Trophoblast cell (in vitro differentiated cells and primary cell): ENCODE measurements at regions not wholly inside any gene's neighbourhood (a gene's known extent, or its start where the extent isn't known, plus 50 kb on each side); places are given as distances from the start of the nearest gene placed in this dataset.

ENCODE experiments used
- DNase-seq, 2 donors: peaks; one replicate each; pipeline ENCODE4 v3.0.0-alpha.2; 2016
- H2AFZ ChIP-seq: 2 replicates; pipeline ENCODE4 v1.6.1; 2013; ENCODE audit warnings: low read length, moderate library complexity, mild to moderate bottlenecking; ENCODE audit not compliant: insufficient read depth, poor library complexity
- H2AK5ac ChIP-seq: 2 replicates; pipeline ENCODE4 v1.6.1; 2013; ENCODE audit warnings: mild to moderate bottlenecking, low read length
- H2BK120ac ChIP-seq: 2 replicates; pipeline ENCODE4 v1.6.1; 2013; ENCODE audit warnings: low read length, mild to moderate bottlenecking, moderate library complexity; ENCODE audit not compliant: insufficient read depth, poor library complexity
- H2BK12ac ChIP-seq: 2 replicates; pipeline ENCODE4 v1.6.1; 2013; ENCODE audit warnings: mild to moderate bottlenecking, low read length, moderate library complexity
- H2BK5ac ChIP-seq: 2 replicates; pipeline ENCODE4 v1.6.1; 2013; ENCODE audit warnings: low read length, low read depth, moderate library complexity, mild to moderate bottlenecking; ENCODE audit not compliant: poor library complexity
- H3K14ac ChIP-seq: 2 replicates; pipeline ENCODE4 v1.6.1; 2013; ENCODE audit warnings: mild to moderate bottlenecking, low read length
- H3K18ac ChIP-seq: 2 replicates; pipeline ENCODE4 v1.6.1; 2013; ENCODE audit warnings: mild to moderate bottlenecking, low read length
- H3K23ac ChIP-seq: 2 replicates; pipeline ENCODE4 v1.6.1; 2013; ENCODE audit warnings: low read length
- H3K27ac ChIP-seq: 2 replicates; pipeline ENCODE4 v1.5.1; 2013; ENCODE audit warnings: low read depth, mild to moderate bottlenecking, inconsistent platforms, low read length, moderate library complexity
- H3K27me3 ChIP-seq: 2 replicates; pipeline ENCODE4 v1.6.1; 2013; ENCODE audit warnings: inconsistent platforms, mild to moderate bottlenecking, low read length, moderate library complexity; ENCODE audit not compliant: insufficient read depth
- H3K36me3 ChIP-seq, 2 experiments: 1 replicate in 1 of 2; 2 replicates in 1 of 2; pipeline ENCODE4 v1.6.1; 2013; ENCODE audit warnings: low read length in 2 of 2, mild to moderate bottlenecking in 2 of 2, moderate library complexity in 1 of 2; ENCODE audit not compliant: insufficient read depth in 2 of 2, control insufficient read depth in 1 of 2
- H3K4ac ChIP-seq: 2 replicates; pipeline ENCODE4 v1.6.1; 2013; ENCODE audit warnings: low read depth, mild to moderate bottlenecking, low read length, moderate library complexity
- H3K4me1 ChIP-seq, 2 experiments: 1 replicate in 1 of 2; 2 replicates in 1 of 2; pipeline ENCODE4 v1.6.1; 2013; ENCODE audit warnings: low read length in 2 of 2, mild to moderate bottlenecking in 2 of 2, moderate library complexity in 1 of 2; ENCODE audit not compliant: insufficient read depth in 2 of 2, control insufficient read depth in 1 of 2
- H3K4me2 ChIP-seq: 2 replicates; pipeline ENCODE4 v1.6.1; 2013; ENCODE audit warnings: inconsistent platforms, mild to moderate bottlenecking, low read length, moderate library complexity
- H3K4me3 ChIP-seq: 2 replicates; pipeline ENCODE4 v1.5.1; 2013; ENCODE audit warnings: mild to moderate bottlenecking, low read depth, low read length, inconsistent platforms
- H3K79me1 ChIP-seq: one replicate; pipeline ENCODE4 v1.6.1; 2013; ENCODE audit warnings: low read length
- H3K79me2 ChIP-seq: 2 replicates; pipeline ENCODE4 v1.6.1; 2013; ENCODE audit warnings: low read length, mild to moderate bottlenecking; ENCODE audit not compliant: control insufficient read depth, insufficient read depth, poor library complexity
- H3K9ac ChIP-seq: 2 replicates; pipeline ENCODE4 v1.6.1; 2013; ENCODE audit warnings: mild to moderate bottlenecking, low read length
- H3K9me3 ChIP-seq: 2 replicates; pipeline ENCODE4 v1.6.1; 2013; ENCODE audit warnings: low read depth, mild to moderate bottlenecking, control low read depth, inconsistent platforms, low read length; ENCODE audit not compliant: insufficient read depth
- H4K12ac ChIP-seq: 2 replicates; pipeline ENCODE4 v1.6.1; 2013; ENCODE audit warnings: low read depth, mild to moderate bottlenecking, low read length, moderate library complexity
- H4K8ac ChIP-seq: 2 replicates; pipeline ENCODE4 v1.6.1; 2013; ENCODE audit warnings: low read depth, mild to moderate bottlenecking, low read length, moderate library complexity
- H4K91ac ChIP-seq: one replicate; pipeline ENCODE4 v1.6.1; 2013; ENCODE audit warnings: low read depth, mild to moderate bottlenecking, low read length, moderate library complexity
- WGBS: extraction: QIAGEN DNeasy Blood & Tissue Kit; methylation state at CpG from one replicate; pipeline ENCODE4 v1.1.7; 2013; ENCODE audit warnings: missing lambda C conversion rate; ENCODE audit not compliant: insufficient read length, insufficient coverage; ENCODE audit errors: extremely low coverage; 5-methylcytosine and 5-hydroxymethylcytosine counted together

GRCh38 chr5:37988454-37989046 lies 148.7 kb upstream of the GDNF start:
- Histone ChIP-seq H3K79me2 (no peaks in the 10 kb centered on the region), H3K79me1 (no peaks in the 10 kb centered on the region), H2AK5ac (no peak overlapping the region), H3K4ac (no peak overlapping the region), H3K9ac (no peak overlapping the region), H4K8ac (no peak overlapping the region), H3K23ac (no peak overlapping the region), H2AFZ (no peak overlapping the region), H4K91ac (no peak overlapping the region), H3K4me3 (no peak overlapping the region), H3K36me3 (no peaks in the 10 kb centered on the region), H3K4me1 (peaks cover 5 to 8% of the 10 kb centered on the region in 2 experiments), H2BK120ac (no peak overlapping the region), H3K4me2 (no peak overlapping the region), H3K14ac (no peak overlapping the region), H2BK5ac (no peak overlapping the region), H3K9me3 (no peaks in the 10 kb centered on the region), H2BK12ac (no peak overlapping the region), H3K27ac (no peak overlapping the region), H3K18ac (no peak overlapping the region), H3K27me3 (no peaks in the 10 kb centered on the region), H4K12ac (no peak overlapping the region)
- DNase-seq: no peak
- WGBS: no CpG with 5 or more reads among the region's 1 CpG

- no peaks in the 10 kb centered on the region for H3K9me3 ChIP-seq
- H2AFZ ChIP-seq: no peak overlapping the region
- H2BK12ac ChIP-seq: no peak overlapping the region
- WGBS: no CpG with 5 or more reads among the region's 1 CpG
- no peaks in the 10 kb centered on the region for H3K79me1 ChIP-seq
- no peak overlapping the region for H3K9ac ChIP-seq
- no peak overlapping the region for H2AK5ac ChIP-seq
- no peak overlapping the region for H3K14ac ChIP-seq
- no peaks in the 10 kb centered on the region for H3K27me3 ChIP-seq
- no peak overlapping the region for H4K91ac ChIP-seq
- no peak overlapping the region for H3K27ac ChIP-seq
- no peak overlapping the region for H3K23ac ChIP-seq
- H2BK120ac ChIP-seq: no peak overlapping the region
- no peak overlapping the region for H3K18ac ChIP-seq
- H4K12ac ChIP-seq: no peak overlapping the region
- H3K4me3 ChIP-seq: no peak overlapping the region
- no peaks in the 10 kb centered on the region for H3K36me3 ChIP-seq
- no peaks in the 10 kb centered on the region for H3K4me1 ChIP-seq
- no peak overlapping the region for H2BK5ac ChIP-seq
- H4K8ac ChIP-seq: no peak overlapping the region
- no peak for DNase-seq
- H3K4me2 ChIP-seq: no peak overlapping the region
- H3K79me2 ChIP-seq: no peaks in the 10 kb centered on the region
- no peak overlapping the region for H3K4ac ChIP-seq
Measured at GRCh38 chr5:37984300-37984699, 144.5 kb upstream of the GDNF start.

GRCh38 chr5:37983463-37983862 lies 143.6 kb upstream of the GDNF start:
- Histone ChIP-seq H4K12ac (no peak overlapping the region), H3K4me2 (no peak overlapping the region), H3K27ac (no peak overlapping the region), H3K79me2 (no peaks in the 10 kb centered on the region), H2AK5ac (no peak overlapping the region), H3K27me3 (no peaks in the 10 kb centered on the region), H2BK5ac (no peak overlapping the region), H2AFZ (no peak overlapping the region), H4K8ac (no peak overlapping the region), H2BK120ac (no peak overlapping the region), H3K9me3 (no peaks in the 10 kb centered on the region), H3K14ac (no peak overlapping the region), H3K18ac (no peak overlapping the region), H3K36me3 (no peaks in the 10 kb centered on the region), H3K23ac (no peak overlapping the region), H2BK12ac (no peak overlapping the region), H3K4me3 (no peak overlapping the region), H3K9ac (no peak overlapping the region), H3K4me1 (no peaks in the 10 kb centered on the region), H3K79me1 (no peaks in the 10 kb centered on the region), H3K4ac (no peak overlapping the region), H4K91ac (no peak overlapping the region)
- DNase-seq: no peak
- WGBS: no CpG with 5 or more reads among the region's 2 CpGs

GRCh38 chr5:37979559-37979958 lies 139.7 kb upstream of the GDNF start:
- no CpG with 5 or more reads among the region's 1 CpG for WGBS

More at GRCh38 chr5:37979559-37979958, 139.7 kb upstream of the GDNF start:
- no peaks in the 10 kb centered on the region for H3K79me2 ChIP-seq
- no peak overlapping the region for H3K4me2 ChIP-seq
- H2BK5ac ChIP-seq: no peak overlapping the region
- no peak overlapping the region for H4K91ac ChIP-seq
- H2BK120ac ChIP-seq: no peak overlapping the region
- no peak overlapping the region for H2BK12ac ChIP-seq
- no peaks in the 10 kb centered on the region for H3K79me1 ChIP-seq
- no peak for DNase-seq
- H4K12ac ChIP-seq: no peak overlapping the region
- no peaks in the 10 kb centered on the region for H3K27me3 ChIP-seq
- peaks cover 1% of the 10 kb centered on the region for H3K9me3 ChIP-seq
- no peak overlapping the region for H3K4ac ChIP-seq
- H3K27ac ChIP-seq: no peak overlapping the region
- no peaks in the 10 kb centered on the region for H3K36me3 ChIP-seq
- H3K4me3 ChIP-seq: no peak overlapping the region
- no peaks in the 10 kb centered on the region for H3K4me1 ChIP-seq
- H3K9ac ChIP-seq: no peak overlapping the region
- H2AFZ ChIP-seq: no peak overlapping the region
- H3K18ac ChIP-seq: no peak overlapping the region
- H3K23ac ChIP-seq: no peak overlapping the region
- H4K8ac ChIP-seq: no peak overlapping the region
- H2AK5ac ChIP-seq: no peak overlapping the region
- no peak overlapping the region for H3K14ac ChIP-seq
